Suprapubic skin (tissue), 3 donors: ENCODE measurements at regions not wholly inside any gene's neighbourhood (a gene's known extent, or its start where the extent isn't known, plus 50 kb on each side); places are given as distances from the start of the nearest gene placed in this dataset.

Experiments
- CTCF ChIP-seq, 2 donors: fragments of 200-600 bp in 1 of 2; fragments of 450-650 bp in 1 of 2; sonication (generic) in 1 of 2; IDR thresholded peaks; one replicate each; pipeline ENCODE4 v1.5.1; 2016 to 2019; ENCODE audit warnings: antibody characterized with exemption in 2 of 2, mild to moderate bottlenecking in 1 of 2, moderate library complexity in 1 of 2
- EP300 ChIP-seq: sonication (generic); formaldehyde crosslinking; IDR thresholded peaks from one replicate; pipeline ENCODE4 v1.6.1; 2017; ENCODE audit warnings: antibody characterized with exemption
- POLR2A ChIP-seq, 2 donors: fragments of 450-650 bp; IDR thresholded peaks; one replicate each; pipeline ENCODE4 v1.6.1; 2017; ENCODE audit warnings: antibody characterized with exemption in 2 of 2, mild to moderate bottlenecking in 2 of 2, moderate library complexity in 2 of 2

- TF ChIP-seq EP300 = no peak
- TF ChIP-seq CTCF (IDR thresholded peaks at IDR 0.05) = no peak
- no peak for TF ChIP-seq POLR2A (IDR thresholded peaks at IDR 0.05)
Measured at GRCh38 chr5:91240175-91240574, 142.9 kb downstream of the ARRDC3 start.
